OCI-LY3 (cell line): ENCODE measurements at regions not wholly inside any gene's neighbourhood (a gene's known extent, or its start where the extent isn't known, plus 50 kb on each side); places are given as distances from the start of the nearest gene placed in this dataset.

ENCODE experiments used
- H2AFZ ChIP-seq: fragments of 200-600, 300-600 bp; shearing (Covaris generic); 2 replicates; pipeline ENCODE4 v1.6.0; 2014; ENCODE audit warnings: antibody characterized with exemption, low read depth, low read length
- H3K27ac ChIP-seq: fragments of 200-600, 300-600 bp; sonication (generic); 2 replicates; pipeline ENCODE4 v1.5.1; 2014; ENCODE audit warnings: mild to moderate bottlenecking, low read length, moderate library complexity, mixed read lengths
- H3K27me3 ChIP-seq: fragments of 200-600, 300-600 bp; sonication (generic); 2 replicates; pipeline ENCODE4 v1.6.1; 2014; ENCODE audit warnings: low read depth, low read length, mixed read lengths
- H3K36me3 ChIP-seq: fragments of 200-600, 300-600 bp; sonication (generic); replicated peaks from 2 replicates; pipeline ENCODE3; 2014; ENCODE audit warnings: low read depth, low read length, mixed read lengths
- H3K4me1 ChIP-seq: fragments of 300-600, 200-600 bp; sonication (generic); 2 replicates; pipeline ENCODE4 v1.6.1; 2014; ENCODE audit warnings: low read length, mixed read lengths
- H3K4me2 ChIP-seq: fragments of 200-600, 300-600 bp; sonication (generic); 2 replicates; pipeline ENCODE4 v1.6.1; 2014; ENCODE audit warnings: low read length, mixed read lengths
- H3K4me3 ChIP-seq: fragments of 300-600, 200-600 bp; sonication (generic); 2 replicates; pipeline ENCODE4 v1.5.1; 2014; ENCODE audit warnings: antibody characterized with exemption, mild to moderate bottlenecking, low read length, moderate library complexity
- H3K79me2 ChIP-seq: fragments of 300-600, 200-600 bp; shearing (Covaris generic); 2 replicates; pipeline ENCODE4 v1.6.1; 2014; ENCODE audit warnings: mild to moderate bottlenecking, low read length, mixed read lengths
- H3K9ac ChIP-seq: fragments of 300-600, 200-600 bp; shearing (Covaris generic); 2 replicates; pipeline ENCODE4 v1.6.0; 2014; ENCODE audit warnings: mild to moderate bottlenecking, low read length, moderate library complexity
- H3K9me3 ChIP-seq: fragments of 200-600, 300-600 bp; shearing (Covaris generic); 2 replicates; pipeline ENCODE4 v1.6.1; 2014; ENCODE audit warnings: low read length, mixed read lengths; ENCODE audit not compliant: insufficient read depth
- H4K20me1 ChIP-seq: fragments of 200-600, 300-600 bp; sonication (generic); 2 replicates; pipeline ENCODE4 v1.6.1; 2016; ENCODE audit warnings: low read length, mixed read lengths; ENCODE audit not compliant: insufficient read depth
- EZH2phosphoT487 ChIP-seq: fragments of 200-600 bp; shearing (Covaris generic); IDR thresholded peaks from 2 replicates; pipeline ENCODE4 v1.6.1; 2018; ENCODE audit warnings: antibody characterized with exemption, mixed run types, low read depth
- TF ChIP-seq, protein P1 (sequence below): fragments of 200-600, 300-600 bp; sonication (generic); IDR thresholded peaks from 2 replicates; pipeline ENCODE4 v1.5.1; 2014; ENCODE audit warnings: antibody characterized with exemption, low read length, low read depth

DNA sequence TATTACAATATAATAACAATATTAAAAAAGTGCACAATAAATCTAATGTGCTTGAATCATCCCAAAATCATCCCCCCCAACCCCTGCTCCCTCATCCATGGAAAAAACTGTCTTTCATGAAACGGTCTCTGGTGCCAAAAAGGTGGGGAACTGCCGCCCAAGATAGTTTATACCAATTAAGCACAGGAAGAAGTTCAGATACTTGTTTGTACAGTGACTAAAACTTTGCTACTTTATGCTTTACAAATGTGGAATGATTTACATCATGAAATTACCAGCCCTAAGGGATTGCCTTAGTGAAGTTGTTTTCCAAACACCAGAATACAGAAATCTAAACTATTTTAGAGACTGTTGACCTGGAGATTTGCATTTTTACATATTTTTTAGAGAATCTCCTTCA is 175.6 kb downstream of the TRIM27 start:
- Histone ChIP-seq H3K4me2 (peak overlapping the region; percentile 75), H3K9ac (no peak overlapping the region), H3K4me3 (peak overlapping the region; percentile 70; the same call in 1 of the 2 replicates), H3K27me3 (no peaks in the 10 kb centered on the region), H3K79me2 (no peaks in the 10 kb centered on the region), H3K27ac (no peak overlapping the region), H3K4me1 (peaks cover 5% of the 10 kb centered on the region; the same call in 1 of the 2 replicates), H2AFZ (no peak overlapping the region), H3K36me3 (no peaks in the 10 kb centered on the region), H3K9me3 (no peaks in the 10 kb centered on the region), H4K20me1 (no peaks in the 10 kb centered on the region)
- TF ChIP-seq, protein P1, sequence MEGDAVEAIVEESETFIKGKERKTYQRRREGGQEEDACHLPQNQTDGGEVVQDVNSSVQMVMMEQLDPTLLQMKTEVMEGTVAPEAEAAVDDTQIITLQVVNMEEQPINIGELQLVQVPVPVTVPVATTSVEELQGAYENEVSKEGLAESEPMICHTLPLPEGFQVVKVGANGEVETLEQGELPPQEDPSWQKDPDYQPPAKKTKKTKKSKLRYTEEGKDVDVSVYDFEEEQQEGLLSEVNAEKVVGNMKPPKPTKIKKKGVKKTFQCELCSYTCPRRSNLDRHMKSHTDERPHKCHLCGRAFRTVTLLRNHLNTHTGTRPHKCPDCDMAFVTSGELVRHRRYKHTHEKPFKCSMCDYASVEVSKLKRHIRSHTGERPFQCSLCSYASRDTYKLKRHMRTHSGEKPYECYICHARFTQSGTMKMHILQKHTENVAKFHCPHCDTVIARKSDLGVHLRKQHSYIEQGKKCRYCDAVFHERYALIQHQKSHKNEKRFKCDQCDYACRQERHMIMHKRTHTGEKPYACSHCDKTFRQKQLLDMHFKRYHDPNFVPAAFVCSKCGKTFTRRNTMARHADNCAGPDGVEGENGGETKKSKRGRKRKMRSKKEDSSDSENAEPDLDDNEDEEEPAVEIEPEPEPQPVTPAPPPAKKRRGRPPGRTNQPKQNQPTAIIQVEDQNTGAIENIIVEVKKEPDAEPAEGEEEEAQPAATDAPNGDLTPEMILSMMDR, result no peak
- no peak for TF ChIP-seq EZH2phosphoT487

DNA sequence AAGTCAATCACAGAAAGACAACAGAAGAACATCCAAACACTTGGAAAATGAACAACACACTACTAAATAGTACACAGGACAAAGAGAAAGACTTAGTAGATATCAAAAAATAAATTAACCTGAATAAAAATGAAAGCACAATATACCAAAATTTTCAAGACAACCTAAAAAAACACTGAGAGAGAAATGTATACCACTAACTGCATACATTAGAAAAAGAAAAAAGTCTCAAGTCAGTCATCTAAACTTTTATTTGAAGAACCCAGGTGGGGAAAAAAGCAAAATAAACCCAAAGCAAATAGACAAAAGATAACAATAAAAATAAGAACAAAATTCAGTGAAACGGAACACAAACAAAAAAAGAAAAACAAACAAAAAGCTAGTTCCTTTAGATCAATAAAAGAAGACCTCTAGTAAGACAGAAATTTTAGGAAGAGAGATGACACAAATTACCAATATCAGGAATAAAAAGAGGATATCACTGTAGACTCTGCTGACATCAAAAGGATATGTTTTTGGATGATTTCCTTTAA is 172.8 kb downstream of the TRIM27 start:
- Histone ChIP-seq H3K9me3 (no peaks in the 10 kb centered on the region), H3K36me3 (no peaks in the 10 kb centered on the region), H2AFZ (no peak overlapping the region), H3K4me1 (peaks cover 13% of the 10 kb centered on the region; the same call in 1 of the 2 replicates), H3K27me3 (no peaks in the 10 kb centered on the region), H3K4me2 (no peak overlapping the region), H3K4me3 (no peak overlapping the region), H3K27ac (no peak overlapping the region), H3K79me2 (no peaks in the 10 kb centered on the region), H3K9ac (no peak overlapping the region), H4K20me1 (no peaks in the 10 kb centered on the region)
- TF ChIP-seq EZH2phosphoT487, result no peak
- TF ChIP-seq, protein P1, result no peak

DNA sequence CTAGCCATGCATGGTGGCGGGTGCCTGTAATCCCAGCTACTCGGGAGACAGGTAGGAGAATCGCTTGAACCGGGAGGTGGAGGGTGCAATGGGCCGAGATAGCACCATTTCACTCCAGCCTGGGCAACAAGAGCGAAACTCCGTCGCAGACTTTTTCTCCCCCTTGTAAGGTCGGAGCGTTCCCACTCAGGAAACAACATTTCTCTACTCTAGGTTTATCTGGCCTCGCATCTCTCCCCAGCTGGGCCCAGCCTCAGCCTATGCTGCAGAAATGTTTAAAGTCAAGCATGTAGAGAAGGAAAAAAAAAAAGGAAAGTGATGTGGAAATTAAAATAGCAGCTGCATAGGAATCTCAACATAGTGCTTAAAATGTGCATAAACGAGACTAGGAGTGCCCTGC is 172.3 kb downstream of the TRIM27 start:
- Histone ChIP-seq H3K4me2 (no peak overlapping the region), H3K36me3 (no peaks in the 10 kb centered on the region), H3K9ac (no peak overlapping the region), H4K20me1 (no peaks in the 10 kb centered on the region), H3K4me3 (no peak overlapping the region), H3K4me1 (peaks cover 13% of the 10 kb centered on the region; the same call in 1 of the 2 replicates), H3K79me2 (no peaks in the 10 kb centered on the region), H3K9me3 (no peaks in the 10 kb centered on the region), H3K27ac (no peak overlapping the region), H2AFZ (no peak overlapping the region), H3K27me3 (no peaks in the 10 kb centered on the region)
- TF ChIP-seq, protein P1, result no peak
- no peak for TF ChIP-seq EZH2phosphoT487

DNA sequence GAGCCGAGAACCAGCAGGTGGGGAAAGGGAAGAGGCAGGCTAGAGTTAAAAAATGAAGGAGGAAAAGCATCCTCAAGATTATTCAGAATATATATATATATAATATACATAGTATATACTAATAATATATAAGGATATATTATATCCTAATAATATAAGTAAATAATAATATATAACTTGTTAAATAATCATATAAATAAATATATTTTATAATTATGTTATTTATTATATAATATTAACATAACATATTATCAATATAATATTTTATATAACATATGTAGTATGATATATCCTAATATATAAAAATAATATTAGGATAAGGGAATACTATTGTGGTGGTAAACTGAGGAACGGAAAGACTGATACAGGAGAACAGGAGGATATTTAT is 171.8 kb downstream of the TRIM27 start:
- Histone ChIP-seq H3K9me3 (no peaks in the 10 kb centered on the region), H3K9ac (no peak overlapping the region), H3K4me3 (no peak overlapping the region), H3K79me2 (no peaks in the 10 kb centered on the region), H3K36me3 (no peaks in the 10 kb centered on the region), H3K4me1 (peaks cover 13% of the 10 kb centered on the region; the same call in 1 of the 2 replicates), H3K4me2 (no peak overlapping the region), H3K27me3 (no peaks in the 10 kb centered on the region), H3K27ac (no peak overlapping the region), H4K20me1 (no peaks in the 10 kb centered on the region), H2AFZ (no peak overlapping the region)
- no peak for TF ChIP-seq EZH2phosphoT487
- TF ChIP-seq, protein P1, result no peak
